IMR-90 (cell line): ENCODE measurements at regions not wholly inside any gene's neighbourhood (a gene's known extent, or its start where the extent isn't known, plus 50 kb on each side); places are given as distances from the start of the nearest gene placed in this dataset.

Experiments used
- ATAC-seq: fragments of 200-7000 bp; cut with Tn5 transposase; 2 replicates; pipeline ENCODE4 v1.9.1; 2020; ENCODE audit warnings: low read depth, mild to moderate bottlenecking, moderate library complexity
- BruUV-seq: library from RNA; stranded (reverse); fragments of 400-500 nt; replicated peaks from 2 replicates; lab custom pipeline; 2021; lab: Mats Ljungman, UMichigan
- CTCF ChIA-PET: fragments of 300-600 bp; formaldehyde crosslinking; extraction: SDS; loops from one replicate; lab custom pipeline; 2021; ENCODE audit warnings: antibody characterized with exemption; lab: Yijun Ruan, JAX
- POLR2A ChIA-PET: fragments of 300-600 bp; sonication (Branson Sonifier 250); formaldehyde crosslinking; loops from one replicate; lab custom pipeline; 2022; ENCODE audit warnings: antibody characterized with exemption; ENCODE audit not compliant: unreplicated experiment; lab: Charles Lee
- DNase-seq: peaks from one replicate; pipeline ENCODE4 v3.0.0; 2013
- H2AFZ ChIP-seq: replicated peaks from 2 replicates; pipeline ENCODE3; 2013; ENCODE audit warnings: low read length, mild to moderate bottlenecking; ENCODE audit not compliant: poor library complexity
- H2AK5ac ChIP-seq: 2 replicates; pipeline ENCODE4 v1.6.1; 2013; ENCODE audit warnings: low read depth, low read length, inconsistent platforms
- H2AK9ac ChIP-seq: replicated peaks from 2 replicates; pipeline ENCODE3; 2013; ENCODE audit warnings: mild to moderate bottlenecking, low read depth, low read length, moderate library complexity; ENCODE audit not compliant: poor library complexity
- H2BK120ac ChIP-seq: 2 replicates; pipeline ENCODE4 v1.6.1; 2013; ENCODE audit warnings: low read depth, low read length, inconsistent platforms
- H2BK15ac ChIP-seq: 3 replicates; pipeline ENCODE4 v1.6.1; 2013; ENCODE audit warnings: low read depth, low read length, inconsistent platforms
- H2BK20ac ChIP-seq: 2 replicates; pipeline ENCODE4 v1.6.1; 2013; ENCODE audit warnings: low read depth, mild to moderate bottlenecking, inconsistent platforms, low read length, moderate library complexity
- H2BK5ac ChIP-seq: 2 replicates; pipeline ENCODE4 v1.6.1; 2013; ENCODE audit warnings: mild to moderate bottlenecking, low read depth, low read length, inconsistent platforms; ENCODE audit not compliant: poor library complexity, severe bottlenecking
- H3K14ac ChIP-seq: replicated peaks from 2 replicates; pipeline ENCODE4 v1.6.1; 2013; ENCODE audit warnings: low read depth, low read length, inconsistent platforms
- H3K18ac ChIP-seq: 2 replicates; pipeline ENCODE4 v1.6.1; 2013; ENCODE audit warnings: low read depth, low read length, control low read depth
- H3K23ac ChIP-seq: 2 replicates; pipeline ENCODE4 v1.6.1; 2013; ENCODE audit warnings: low read depth, low read length, inconsistent platforms
- H3K27ac ChIP-seq: 2 replicates; pipeline ENCODE4 v1.5.1; 2013; ENCODE audit warnings: mild to moderate bottlenecking, control low read depth, low read length; ENCODE audit not compliant: insufficient read depth
- H3K27me3 ChIP-seq: 2 replicates; pipeline ENCODE4 v1.6.1; 2013; ENCODE audit warnings: low read length; ENCODE audit not compliant: control insufficient read depth, insufficient read depth
- H3K36me3 ChIP-seq: 2 replicates; pipeline ENCODE4 v1.6.1; 2013; ENCODE audit warnings: low read length, mixed read lengths; ENCODE audit not compliant: control insufficient read depth, insufficient read depth
- H3K4ac ChIP-seq: 2 replicates; pipeline ENCODE4 v1.6.1; 2013; ENCODE audit warnings: low read depth, low read length, inconsistent platforms
- H3K4me1 ChIP-seq: 2 replicates; pipeline ENCODE4 v1.6.1; 2013; ENCODE audit warnings: low read length, mixed read lengths; ENCODE audit not compliant: control insufficient read depth, insufficient read depth
- H3K4me2 ChIP-seq: 2 replicates; pipeline ENCODE4 v1.6.1; 2013; ENCODE audit warnings: low read depth, mild to moderate bottlenecking, control low read depth, low read length, moderate library complexity
- H3K4me3 ChIP-seq: 2 replicates; pipeline ENCODE4 v1.5.1; 2013; ENCODE audit warnings: low read depth, mild to moderate bottlenecking, control low read depth, low read length, moderate library complexity; ENCODE audit not compliant: insufficient read depth
- H3K56ac ChIP-seq: 2 replicates; pipeline ENCODE4 v1.6.1; 2013; ENCODE audit warnings: low read length, inconsistent platforms; ENCODE audit not compliant: insufficient read depth; ENCODE audit errors: extremely low read depth
- H3K79me1 ChIP-seq, 2 experiments: 2 replicates each; pipeline ENCODE4 v1.6.1; 2013; ENCODE audit warnings: low read length in 2 of 2, inconsistent platforms in 1 of 2, low read depth in 1 of 2
- H3K9ac ChIP-seq: 2 replicates; pipeline ENCODE4 v1.6.1; 2013; ENCODE audit warnings: low read depth, low read length, control low read depth
- H3K9me1 ChIP-seq: 2 replicates; pipeline ENCODE4 v1.6.1; 2013; ENCODE audit warnings: low read length, inconsistent platforms; ENCODE audit not compliant: insufficient read depth
- H3K9me3 ChIP-seq: 2 replicates; pipeline ENCODE4 v1.6.1; 2013; ENCODE audit warnings: low read length; ENCODE audit not compliant: control insufficient read depth, insufficient read depth
- H4K20me1 ChIP-seq: 2 replicates; pipeline ENCODE4 v1.6.1; 2013; ENCODE audit warnings: low read length, inconsistent platforms; ENCODE audit not compliant: insufficient read depth
- H4K5ac ChIP-seq: 2 replicates; pipeline ENCODE4 v1.6.1; 2013; ENCODE audit warnings: mild to moderate bottlenecking, low read depth, low read length, control low read depth
- H4K8ac ChIP-seq, 2 experiments: 2 replicates each; pipeline ENCODE4 v1.6.1; 2013; ENCODE audit warnings: low read depth in 2 of 2, low read length in 2 of 2, control low read depth in 1 of 2, inconsistent platforms in 1 of 2
- H4K91ac ChIP-seq: 2 replicates; pipeline ENCODE4 v1.6.1; 2013; ENCODE audit warnings: low read depth, low read length, inconsistent platforms; ENCODE audit not compliant: insufficient read depth
- BHLHE40 ChIP-seq: fragments of 150-350 bp; IDR thresholded peaks from 2 replicates; pipeline ENCODE4 v1.6.1; 2016; ENCODE audit warnings: mild to moderate bottlenecking, low read depth, low read length
- CEBPB ChIP-seq: IDR thresholded peaks from 2 replicates; pipeline ENCODE4 v1.6.1; 2012; ENCODE audit warnings: low read depth, low read length, improper control_type of control experiment
- FOS ChIP-seq: fragments of 150-350 bp; IDR thresholded peaks from 2 replicates; pipeline ENCODE4 v1.6.1; 2016; ENCODE audit warnings: low read depth, low read length
- MAZ ChIP-seq: IDR thresholded peaks from 2 replicates; pipeline ENCODE4 v1.6.1; 2012; ENCODE audit warnings: low read depth, mild to moderate bottlenecking, low read length, improper control_type of control experiment, moderate library complexity, borderline replicate concordance
- NFE2L2 ChIP-seq: fragments of 150-350 bp; IDR thresholded peaks from 2 replicates; pipeline ENCODE4 v1.6.1; 2016; ENCODE audit warnings: low read depth, mild to moderate bottlenecking, low read length
- POLR2A ChIP-seq: IDR thresholded peaks from 2 replicates; pipeline ENCODE4 v1.6.1; 2012; ENCODE audit warnings: mild to moderate bottlenecking, low read depth, low read length
- RAD21 ChIP-seq: IDR thresholded peaks from 2 replicates; pipeline ENCODE4 v1.6.1; 2012; ENCODE audit warnings: low read length, improper control_type of control experiment
- RCOR1 ChIP-seq: IDR thresholded peaks from 2 replicates; pipeline ENCODE4 v1.6.1; 2012; ENCODE audit warnings: mild to moderate bottlenecking, low read length, improper control_type of control experiment; ENCODE audit not compliant: insufficient replicate concordance
- RFX5 ChIP-seq: IDR thresholded peaks from 2 replicates; pipeline ENCODE4 v1.8.0; 2012; ENCODE audit warnings: low read depth, mild to moderate bottlenecking, low read length, moderate library complexity
- SMC3 ChIP-seq: fragments of 150-350 bp; IDR thresholded peaks from 2 replicates; pipeline ENCODE4 v1.6.1; 2016; ENCODE audit warnings: low read depth, mild to moderate bottlenecking, antibody characterized with exemption, low read length, moderate library complexity
- WGBS, 2 experiments: methylation state at CpG; one replicate each; pipeline versions ENCODE4 v1.1.5 to v1.1.7; 2013; ENCODE audit warnings: missing lambda C conversion rate in 2 of 2; ENCODE audit not compliant: insufficient read length in 1 of 2; ENCODE audit errors: extremely low coverage in 2 of 2; 5-methylcytosine and 5-hydroxymethylcytosine counted together
- dilution Hi-C: fragments of 300-500 bp; cut with HindIII; formaldehyde crosslinking; loops from one replicate; pipeline ENCODE4 v1.14.3; 2018; ENCODE audit warnings: low sequenced_read_pairs; ENCODE audit not compliant: unreplicated experiment
- in situ Hi-C: fragments of 300-500 bp; cut with MboI; formaldehyde crosslinking; loops from 3 replicates; pipeline ENCODE4 v1.14.3; 2019; ENCODE audit warnings: low sequenced_read_pairs, inconsistent platforms, mixed read lengths
- intact Hi-C: fragments of 100-400 bp; cut with micrococcal nuclease; formaldehyde crosslinking; loops from 2 replicates; pipeline ENCODE4 v1.10.0; 2022

DNA sequence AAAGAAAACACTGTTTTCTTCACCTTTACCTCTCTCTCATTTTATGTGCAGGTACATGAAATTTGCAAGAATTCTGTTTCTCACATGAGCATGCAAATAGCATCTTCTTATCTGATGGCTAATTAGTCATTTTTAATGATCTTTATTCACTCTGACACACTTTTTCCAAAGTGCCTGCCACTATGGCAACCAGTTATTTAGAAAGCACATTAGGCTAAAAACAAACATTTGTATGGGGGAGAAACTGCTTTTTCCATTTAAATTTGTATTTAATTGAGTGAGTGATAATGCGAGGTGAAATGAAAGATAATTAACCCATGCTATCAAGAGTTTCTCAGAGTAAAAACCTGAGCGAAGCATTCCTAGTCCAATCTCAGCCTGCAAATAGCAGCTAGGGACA, 365.0 kb downstream of the MAT2B start:
- H3K27me3 ChIP-seq = no peaks in the 10 kb centered on the region
- 0 out of 2 replicates have a peak, but pooled peaks cover 2% of the 10 kb centered on the region for H3K9me1 ChIP-seq
- ChIA-PET CTCF (no interaction called here), POLR2A (no interaction called here)
- no peak overlapping the region for H3K4ac ChIP-seq
- no peak overlapping the region for H3K9ac ChIP-seq
- H2BK15ac ChIP-seq = no peak overlapping the region
- H2BK5ac ChIP-seq = no peak overlapping the region
- H3K79me1 ChIP-seq = no peaks in the 10 kb centered on the region
- no peak overlapping the region for H3K56ac ChIP-seq
- no peaks in the 10 kb centered on the region for H4K20me1 ChIP-seq
- no peak overlapping the region for H3K27ac ChIP-seq
- ATAC-seq (no peak), DNase-seq (no peak)
- no TSS peak for BruUV-seq
- H3K14ac ChIP-seq = no peak overlapping the region
- WGBS, 2 experiments = no CpG with 5 or more reads among the region's 2 CpGs
- no peak overlapping the region for H2AK9ac ChIP-seq
- no peak overlapping the region for H3K18ac ChIP-seq
- TF ChIP-seq RCOR1 = no peak
- TF ChIP-seq FOS = no peak
- TF ChIP-seq MAZ = no peak
- TF ChIP-seq CEBPB = no peak
- no peak for TF ChIP-seq SMC3
- TF ChIP-seq RAD21 = no peak
- TF ChIP-seq BHLHE40 = no peak
- no peak for TF ChIP-seq RFX5
- no peak for TF ChIP-seq POLR2A
- TF ChIP-seq NFE2L2 = no peak
- dilution Hi-C loops (no loop called here), in situ Hi-C loops (no loop called here), intact Hi-C loops (no loop called here)
- no peak overlapping the region for H4K8ac ChIP-seq
- H4K91ac ChIP-seq = no peak overlapping the region
- H3K4me3 ChIP-seq = no peak overlapping the region
- H3K4me2 ChIP-seq = no peak overlapping the region
- no peaks in the 10 kb centered on the region for H3K9me3 ChIP-seq
- H2BK20ac ChIP-seq = no peak overlapping the region
- no peaks in the 10 kb centered on the region for H3K36me3 ChIP-seq
- no peak overlapping the region for H4K5ac ChIP-seq
- H2BK120ac ChIP-seq = no peak overlapping the region
- no peak overlapping the region for H2AK5ac ChIP-seq
- H2AFZ ChIP-seq = no peak overlapping the region
- H3K4me1 ChIP-seq = peaks cover 5% of the 10 kb centered on the region; the same call in 1 of the 2 replicates
- no peak overlapping the region for H3K23ac ChIP-seq
